COR-L47 (cell line): ENCODE measurements at regions not wholly inside any gene's neighbourhood (a gene's known extent, or its start where the extent isn't known, plus 50 kb on each side); places are given as distances from the start of the nearest gene placed in this dataset.

ENCODE experiments used
- DNase-seq: peaks from one replicate; lab custom pipeline; 2025; lab: John Stamatoyannopoulos, UW

GRCh38 chr21:24118738-24119459, 1488.4 kb downstream of the MRPL39 start:
- DNase-seq = no peak

GRCh38 chr21:24115141-24115540, 1492.1 kb downstream of the MRPL39 start:
- no peak for DNase-seq

GRCh38 chr21:24112020-24112419, 1495.3 kb downstream of the MRPL39 start:
- DNase-seq = no peak

- DNase-seq = no peak
These were observed 1496.4 kb downstream of the MRPL39 start for GRCh38 chr21:24110846-24111245.

- DNase-seq = no peak
These were observed 1510.1 kb downstream of the MRPL39 start for GRCh38 chr21:24097181-24097580.

GRCh38 chr21:24096651-24097050, 1510.6 kb downstream of the MRPL39 start:
- DNase-seq = no peak

- DNase-seq = no peak
These were observed 1514.2 kb downstream of the MRPL39 start for GRCh38 chr21:24093032-24093431.

GRCh38 chr21:24076179-24076578, 1531.1 kb downstream of the MRPL39 start:
- DNase-seq = no peak

- DNase-seq = no peak
These were observed 1551.6 kb downstream of the MRPL39 start for GRCh38 chr21:24055696-24056095.

- DNase-seq = no peak
These were observed 1557.0 kb downstream of the MRPL39 start for GRCh38 chr21:24050231-24050630.

GRCh38 chr21:24046829-24047443, 1560.3 kb downstream of the MRPL39 start:
- no peak for DNase-seq

GRCh38 chr21:24045775-24046215, 1561.5 kb downstream of the MRPL39 start:
- peak; percentile 31 for DNase-seq

- DNase-seq = no peak
These were observed 1561.9 kb downstream of the MRPL39 start for GRCh38 chr21:24045373-24045772.

GRCh38 chr21:24042687-24043086, 1564.6 kb downstream of the MRPL39 start:
- DNase-seq = no peak

GRCh38 chr21:24032709-24033232, 1574.5 kb downstream of the MRPL39 start:
- no peak for DNase-seq

GRCh38 chr21:24027396-24027795, 1579.9 kb downstream of the MRPL39 start:
- DNase-seq = no peak

GRCh38 chr21:24025101-24025500, 1582.2 kb downstream of the MRPL39 start:
- no peak for DNase-seq

- peak; percentile 75 for DNase-seq
These were observed 1583.3 kb downstream of the MRPL39 start for GRCh38 chr21:24023936-24024335.

- peak; percentile 68 for DNase-seq
These were observed 1583.9 kb downstream of the MRPL39 start for GRCh38 chr21:24023402-24023801.

- no peak for DNase-seq
These were observed 1592.9 kb downstream of the MRPL39 start for GRCh38 chr21:24014381-24014780.

GRCh38 chr21:24011087-24011486, 1596.2 kb downstream of the MRPL39 start:
- DNase-seq = no peak

GRCh38 chr21:24007592-24007991, 1599.7 kb downstream of the MRPL39 start:
- no peak for DNase-seq

- DNase-seq = no peak
These were observed 1620.3 kb downstream of the MRPL39 start for GRCh38 chr21:23986987-23987386.
